ENCODE measurements at regions not wholly inside any gene's neighbourhood (a gene's known extent, or its start where the extent isn't known, plus 50 kb on each side); places are given as distances from the start of the nearest gene placed in this dataset.

DNA sequence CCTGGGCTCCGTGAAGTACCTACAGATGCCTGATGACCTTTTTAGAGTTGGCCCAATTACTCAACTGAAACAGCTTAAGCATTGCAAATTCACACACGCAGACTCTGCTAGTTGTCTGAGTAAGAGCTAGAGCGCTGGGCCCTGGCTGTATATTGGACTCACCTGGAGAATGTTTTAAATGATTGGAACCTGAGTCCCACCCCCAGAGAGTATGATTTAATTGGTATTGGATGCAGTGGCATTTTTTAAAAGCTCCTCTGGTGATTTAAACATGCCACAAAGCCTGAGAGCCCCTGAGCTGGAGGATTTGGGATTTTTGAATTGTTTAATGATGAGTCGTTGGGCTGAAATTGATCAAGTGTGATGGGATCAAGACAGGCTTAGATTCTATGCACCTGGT is 143.9 kb upstream of the SDK2 start (continued):
- TF ChIP-seq CEBPB (IDR thresholded peaks at IDR 0.05; ENCODE audit: low read depth, low read length): no peak

DNA sequence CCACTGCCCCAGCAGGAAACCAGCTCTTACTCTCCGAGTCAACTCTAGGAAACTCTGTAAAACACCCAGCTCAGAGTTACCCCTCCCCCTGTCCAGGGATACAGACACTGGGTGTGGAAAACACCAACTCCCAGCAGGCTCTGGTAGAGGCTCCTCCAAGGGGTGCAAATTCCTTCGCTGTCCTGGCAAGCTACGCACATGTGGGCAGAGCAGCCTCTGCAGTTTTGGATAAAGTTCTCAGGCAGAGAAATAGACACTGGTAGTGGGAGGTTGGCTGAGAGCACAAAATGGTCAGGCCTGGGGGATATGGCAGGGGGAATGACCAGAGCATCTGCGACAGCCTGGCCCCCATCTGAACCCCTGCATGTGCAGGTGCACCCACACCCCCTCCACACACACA is 146.9 kb upstream of the SDK2 start:
- Histone ChIP-seq H3K4ac (replicated peaks; ENCODE audit: insufficient read length, low read depth, low read length) (no peak overlapping the region), H2BK15ac (ENCODE audit: low read length) (no peak overlapping the region), H2BK120ac (replicated peaks; ENCODE audit: low read depth, low read length) (no peak overlapping the region), H2BK5ac (ENCODE audit: low read depth, low read length) (no peak overlapping the region), H3K4me2 (ENCODE audit: insufficient read depth in 1 of 2, low read depth in 2 of 2, low read length in 2 of 2) (no peak overlapping the region), H2AK5ac (ENCODE audit: low read depth, low read length) (no peak overlapping the region), H3K4me1 (replicated peaks in 1 of 4; ENCODE audit: control insufficient read depth in 3 of 4, insufficient read depth in 4 of 4, low read length in 3 of 4) (peaks cover 5 to 16% (median 13%) of the 10 kb centered on the region in 4 experiments), H3K18ac (ENCODE audit: extremely low read depth, low read length) (no peak overlapping the region), H3K23ac (ENCODE audit: insufficient read length) (no peak overlapping the region), H3K14ac (ENCODE audit: insufficient read length) (no peak overlapping the region), H3K27ac (ENCODE audit: low read depth, low read length) (no peak overlapping the region), H3K36me3 (ENCODE audit: control insufficient read depth in 2 of 4, insufficient read depth in 4 of 4, low read length in 3 of 4) (no peaks in the 10 kb centered on the region), H3K79me1 (ENCODE audit: low read depth, low read length) (no peaks in the 10 kb centered on the region), H4K8ac (ENCODE audit: extremely low read depth, insufficient read depth, low read length) (no peak overlapping the region), H3K9me3 (ENCODE audit: insufficient read depth in 2 of 2, low read depth in 1 of 2, low read length in 1 of 2) (no peaks in the 10 kb centered on the region), H4K91ac (replicated peaks; ENCODE audit: insufficient read length, low read length) (no peak overlapping the region), H4K20me1 (replicated peaks in 1 of 2; ENCODE audit: control insufficient read depth in 1 of 2, insufficient read depth in 2 of 2, low read length in 2 of 2) (no peaks in the 10 kb centered on the region), H4K5ac (ENCODE audit: insufficient read length, low read depth, low read length) (no peak overlapping the region), H3K79me2 (ENCODE audit: control insufficient read depth in 1 of 2, insufficient read depth in 2 of 2, low read length in 2 of 2) (no peaks in the 10 kb centered on the region), H2AFZ (ENCODE audit: low read length) (no peak overlapping the region), H2BK12ac (ENCODE audit: low read depth, low read length) (no peak overlapping the region), H2BK20ac (ENCODE audit: low read length) (no peak overlapping the region), H3K4me3 (ENCODE audit: extremely low read depth in 1 of 4, insufficient read depth in 2 of 4, low read depth in 3 of 4, low read length in 4 of 4) (no peak overlapping the region), H3K27me3 (replicated peaks in 1 of 4; ENCODE audit: control insufficient read depth in 3 of 4, extremely low read depth in 1 of 4, insufficient read depth in 3 of 4, low read length in 3 of 4) (peaks cover 0 to 2% (median 0%) of the 10 kb centered on the region in 4 experiments; a peak in 2 of 7 replicates), H3K9ac (replicated peaks in 1 of 4; ENCODE audit: extremely low read depth in 1 of 4, low read depth in 3 of 4, low read length in 3 of 4) (no peak overlapping the region), H3K56ac (replicated peaks; ENCODE audit: insufficient read length, low read depth, low read length) (no peak overlapping the region), H3K23me2 (ENCODE audit: low read depth, low read length) (no peaks in the 10 kb centered on the region)
- ChIA-PET CTCF (ENCODE audit: partially characterized antibody) (interaction anchor here (0.6 to 1.7 kb wide), 12 partner anchors 8 to 370 kb away, joined by 3 to 6 read pairs (median 3); no protein-coding TSS in a partner anchor), POLR2A (ENCODE audit: partially characterized antibody) (no interaction called here)
- DNase-seq (ENCODE audit: low read depth in 1 of 2, low spot score in 2 of 2) (no peak), FAIRE-seq (no peak)
- WGBS, 2 experiments (ENCODE audit: extremely low coverage in 1 of 2, insufficient coverage in 1 of 2, insufficient read length in 1 of 2, insufficient replicate concordance in 2 of 2, low coverage in 1 of 2, low lambda C conversion rate in 2 of 2, missing lambda C conversion rate in 1 of 2): 90% methylated on average over 4 of the region's 4 CpGs; no CpG with 5 or more reads in 1 of the 2 experiments
- no peak for TF ChIP-seq TAF1 (IDR thresholded peaks at IDR 0.05; ENCODE audit: low read depth, low read length)
- TF ChIP-seq EZH2 (IDR thresholded peaks at IDR 0.05; ENCODE audit: low read depth, low read length, severe bottlenecking): no peak
- TF ChIP-seq, protein P1, sequence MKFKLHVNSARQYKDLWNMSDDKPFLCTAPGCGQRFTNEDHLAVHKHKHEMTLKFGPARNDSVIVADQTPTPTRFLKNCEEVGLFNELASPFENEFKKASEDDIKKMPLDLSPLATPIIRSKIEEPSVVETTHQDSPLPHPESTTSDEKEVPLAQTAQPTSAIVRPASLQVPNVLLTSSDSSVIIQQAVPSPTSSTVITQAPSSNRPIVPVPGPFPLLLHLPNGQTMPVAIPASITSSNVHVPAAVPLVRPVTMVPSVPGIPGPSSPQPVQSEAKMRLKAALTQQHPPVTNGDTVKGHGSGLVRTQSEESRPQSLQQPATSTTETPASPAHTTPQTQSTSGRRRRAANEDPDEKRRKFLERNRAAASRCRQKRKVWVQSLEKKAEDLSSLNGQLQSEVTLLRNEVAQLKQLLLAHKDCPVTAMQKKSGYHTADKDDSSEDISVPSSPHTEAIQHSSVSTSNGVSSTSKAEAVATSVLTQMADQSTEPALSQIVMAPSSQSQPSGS (IDR thresholded peaks at IDR 0.05; ENCODE audit: low read length): no peak
- TF ChIP-seq NANOG (IDR thresholded peaks at IDR 0.05; ENCODE audit: insufficient read depth, low read depth, low read length, poor library complexity, severe bottlenecking): no peak
- no peak for TF ChIP-seq BRCA1 (IDR thresholded peaks at IDR 0.05; ENCODE audit: low read depth, low read length)
- TF ChIP-seq KDM1A (IDR thresholded peaks at IDR 0.05; ENCODE audit: borderline replicate concordance, low read length): no peak
- TF ChIP-seq RNF2 (IDR thresholded peaks at IDR 0.05; ENCODE audit: borderline replicate concordance, low read depth, low read length, missing control alignments, poor library complexity, severe bottlenecking): no peak
- TF ChIP-seq RBBP5 (IDR thresholded peaks at IDR 0.05; ENCODE audit: borderline replicate concordance, low read depth, low read length): no peak
- TF ChIP-seq RAD21 (IDR thresholded peaks at IDR 0.05 in 1 of 2, conservative IDR thresholded peaks at IDR 0.05 in 1 of 2; ENCODE audit: low read depth in 2 of 2, low read length in 2 of 2): no peak
